HG03558 (cell line): ENCODE measurements at regions not wholly inside any gene's neighbourhood (a gene's known extent, or its start where the extent isn't known, plus 50 kb on each side); places are given as distances from the start of the nearest gene placed in this dataset.
"Not testable (repeated sequence)": the region's sequence is repeated elsewhere in the genome, so short reads cannot be mapped to it uniquely, and the experiment has no call there.

Experiments used
- ATAC-seq: cut with Tn5 transposase; IDR thresholded peaks from one replicate; pipeline ENCODE4 v1.9.1; 2021; ENCODE audit warnings: moderate number of reproducible peaks; ENCODE audit not compliant: unreplicated experiment; ENCODE audit errors: extremely low read depth

DNA sequence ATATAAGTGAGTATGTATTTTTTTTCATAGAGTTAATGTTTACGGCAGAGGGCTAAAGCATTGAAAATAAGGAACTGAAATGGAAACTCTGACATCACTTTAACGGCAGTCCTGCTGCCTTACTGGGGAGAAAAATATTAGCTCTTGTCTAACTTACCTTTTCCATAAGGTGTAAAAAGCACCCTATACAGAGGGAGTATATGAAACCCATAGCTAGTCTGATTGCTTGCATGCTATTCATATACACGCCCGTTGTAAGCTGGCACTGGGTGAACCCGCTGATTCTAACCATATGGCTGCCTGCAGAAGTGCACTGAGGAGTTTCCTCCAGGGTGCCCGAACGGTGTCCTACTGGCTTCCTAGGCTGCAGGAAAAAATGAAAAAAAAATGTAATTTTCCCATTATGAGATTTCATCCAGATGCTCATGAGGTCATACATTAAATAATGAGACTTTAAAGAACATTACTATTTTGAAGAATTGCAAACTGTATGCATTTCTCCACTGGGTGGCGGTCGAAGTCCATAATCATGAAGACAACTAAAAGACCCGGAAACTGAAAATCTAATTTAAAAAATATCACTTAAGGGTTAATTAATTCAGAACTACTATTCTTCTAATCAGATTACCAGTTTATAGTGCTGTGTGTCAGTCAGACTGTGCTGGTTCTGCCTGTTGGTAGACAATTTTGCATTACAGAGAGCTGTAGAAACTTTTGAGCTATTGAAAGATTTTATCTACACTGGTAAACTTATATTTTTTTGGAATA, 144.7 kb downstream of the ALX1 start:
- ATAC-seq = peak; percentile 85

DNA sequence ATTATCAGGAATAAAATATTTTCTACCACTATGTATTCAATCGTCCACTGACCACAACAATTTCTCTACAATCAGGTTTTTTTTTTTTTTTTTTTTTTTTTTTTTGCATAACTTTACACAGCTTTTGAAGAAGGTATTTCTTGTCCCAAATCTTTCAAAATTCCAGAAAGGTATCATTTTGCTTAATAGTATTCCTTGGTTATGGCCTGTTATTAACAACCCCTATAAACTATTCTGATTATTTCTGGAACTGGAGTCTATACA, 145.3 kb downstream of the ALX1 start:
- ATAC-seq = no peak

GRCh38 chr12:85425926-85426325, 145.9 kb downstream of the ALX1 start:
- ATAC-seq = no peak

- ATAC-seq = not testable (repeated sequence)
Observed at GRCh38 chr12:85433148-85433547, 153.1 kb downstream of the ALX1 start.

- ATAC-seq = no peak
Observed at GRCh38 chr12:85440271-85440670, 160.3 kb downstream of the ALX1 start.

GRCh38 chr12:85441025-85441424, 161.0 kb downstream of the ALX1 start:
- ATAC-seq = no peak

DNA sequence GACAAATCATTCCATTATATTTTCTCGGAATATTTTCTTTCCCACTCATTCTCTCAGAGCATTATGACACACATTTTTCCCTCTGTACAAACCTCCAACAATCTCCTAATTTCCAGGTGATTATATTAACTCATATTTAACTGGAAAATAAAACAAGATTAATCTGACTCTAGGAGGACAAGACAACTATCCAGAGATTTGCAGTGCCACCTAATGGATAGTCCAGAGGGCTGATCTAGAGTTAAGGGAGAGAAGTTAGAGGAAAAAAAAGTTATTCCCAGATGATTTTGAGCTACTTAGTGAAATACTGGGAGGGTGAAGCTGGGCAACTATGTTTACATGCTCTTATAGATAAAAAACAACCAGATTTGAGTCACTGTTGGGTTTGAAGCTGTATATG, 161.7 kb downstream of the ALX1 start:
- no peak for ATAC-seq

DNA sequence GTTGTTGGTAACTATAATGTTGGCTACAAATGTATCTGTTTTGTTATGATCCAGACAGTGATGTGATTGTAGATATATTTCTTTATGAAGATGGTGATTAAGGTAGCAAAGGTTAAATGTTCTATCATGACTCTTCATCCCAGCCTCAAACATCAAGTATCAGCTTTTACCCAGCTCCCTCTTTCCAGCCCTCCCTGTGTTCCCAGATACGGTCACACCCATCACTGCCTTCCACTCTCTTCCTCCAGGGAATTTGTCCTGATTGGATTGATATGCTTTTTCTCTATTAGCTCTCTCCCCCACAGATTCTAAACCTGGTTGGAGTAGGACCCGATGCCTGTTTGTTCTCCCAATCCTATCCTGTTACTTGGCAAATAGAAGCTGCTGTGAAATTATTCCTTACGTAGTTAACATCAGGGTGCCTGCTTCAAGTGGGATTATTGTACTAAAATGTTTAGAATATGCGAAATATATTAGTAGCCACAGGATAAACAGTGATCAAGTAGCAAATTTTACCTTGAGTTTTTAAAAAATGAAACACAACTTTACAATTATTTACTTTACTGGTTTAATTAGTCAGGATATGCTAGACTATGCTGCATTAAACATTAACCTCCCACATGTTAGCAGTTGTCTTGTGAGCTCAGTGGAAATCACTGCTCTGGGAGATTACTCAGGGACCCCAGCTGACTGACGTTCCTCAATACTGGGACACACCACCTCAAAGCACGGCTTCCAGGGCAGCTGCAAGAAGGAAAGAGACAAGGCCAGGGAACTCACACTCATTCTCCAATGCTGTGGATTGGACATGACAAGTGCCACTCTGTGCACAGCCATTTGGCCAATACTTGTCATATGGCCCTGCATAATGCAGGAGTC, 165.3 kb downstream of the ALX1 start:
- ATAC-seq = no peak

- ATAC-seq = no peak
Observed at GRCh38 chr12:85448031-85448430, 168.0 kb downstream of the ALX1 start.

- no peak for ATAC-seq
Observed at GRCh38 chr12:85448548-85449139, 168.6 kb downstream of the ALX1 start.

- ATAC-seq = no peak
Observed at GRCh38 chr12:85457016-85457415, 177.0 kb downstream of the ALX1 start.

GRCh38 chr12:85461127-85461526, 181.1 kb downstream of the ALX1 start:
- no peak for ATAC-seq

- no peak for ATAC-seq
Observed at GRCh38 chr12:85462888-85463287, 182.9 kb downstream of the ALX1 start.

GRCh38 chr12:85466890-85467289, 186.9 kb downstream of the ALX1 start:
- ATAC-seq = no peak

DNA sequence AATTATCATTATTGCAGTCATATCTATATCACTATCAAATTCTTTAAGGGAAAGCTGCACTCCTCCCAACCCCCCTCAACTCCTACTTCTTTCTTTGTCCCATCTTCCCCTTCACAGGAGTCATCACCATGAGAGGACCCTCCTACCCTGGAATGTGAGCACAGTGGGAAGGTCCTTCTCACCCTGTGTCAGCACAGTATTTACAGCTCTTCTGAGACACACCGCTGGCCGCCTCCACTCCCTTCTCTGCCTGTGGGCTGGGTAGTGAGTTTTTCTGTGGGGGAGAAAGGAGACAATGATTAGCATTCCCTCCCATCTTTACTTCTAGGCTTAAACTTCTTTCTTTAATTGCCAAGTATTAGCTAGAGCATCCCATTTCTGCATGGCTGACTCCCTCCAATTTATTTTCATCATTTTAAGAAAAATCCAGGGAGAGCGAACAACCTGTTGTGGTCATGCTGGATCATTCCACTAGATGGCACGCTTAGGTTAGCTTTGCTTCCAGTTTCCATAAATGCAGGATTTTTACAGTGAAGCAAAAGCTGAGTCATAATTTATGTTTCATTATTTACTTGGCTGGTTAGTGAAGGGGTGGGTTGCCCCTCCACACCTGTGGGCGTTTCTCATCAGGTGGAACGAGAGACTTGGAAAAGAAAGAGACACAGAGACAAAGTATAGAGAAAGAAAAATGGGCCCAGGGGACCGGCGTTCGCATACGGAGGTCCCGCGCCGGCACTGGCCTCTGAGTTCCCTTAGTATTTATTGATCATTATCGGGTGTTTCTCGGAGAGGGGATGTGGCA, 188.5 kb downstream of the ALX1 start:
- peak; percentile 90 for ATAC-seq

- not testable (repeated sequence) for ATAC-seq
Observed at GRCh38 chr12:85469158-85470086, 189.4 kb downstream of the ALX1 start.

GRCh38 chr12:85475277-85475676, 195.3 kb downstream of the ALX1 start:
- ATAC-seq = not testable (repeated sequence)

DNA sequence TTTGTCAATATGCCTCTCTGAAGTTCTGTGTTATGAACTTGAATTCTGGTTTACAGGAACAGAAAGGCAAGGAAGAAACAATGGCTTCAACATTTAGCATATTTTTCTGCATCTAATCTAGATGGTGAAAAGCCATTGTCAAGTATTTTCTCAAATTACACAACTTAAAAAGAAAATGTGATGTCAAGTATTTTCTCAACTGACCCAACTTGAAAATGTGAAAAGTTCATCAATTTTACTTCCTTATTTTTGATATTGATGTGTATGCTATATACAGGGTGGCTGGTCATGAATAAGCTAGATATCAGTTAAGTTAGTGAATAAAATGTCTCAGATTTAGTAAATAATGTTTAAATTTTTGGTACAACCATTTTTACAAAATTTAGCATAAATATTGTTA, 196.7 kb downstream of the ALX1 start:
- ATAC-seq = no peak

DNA sequence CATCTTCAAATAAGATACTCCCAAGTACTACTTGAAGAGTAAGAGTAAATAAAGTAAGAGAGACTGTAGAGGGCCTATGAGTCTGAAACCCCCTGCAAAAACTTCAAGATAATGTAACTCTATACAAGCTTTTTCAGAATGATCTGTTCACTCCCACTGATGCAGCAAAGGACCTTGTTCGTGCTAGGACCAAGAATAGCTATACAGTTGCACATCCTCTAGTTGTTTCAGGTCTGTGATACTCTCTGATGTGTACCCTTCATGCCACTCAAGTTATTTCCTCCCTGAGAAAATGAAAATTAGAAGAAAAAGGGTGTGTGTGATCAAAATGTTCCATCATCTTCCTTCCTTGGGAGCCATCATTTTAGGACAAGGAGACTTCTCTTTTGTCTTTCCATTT, 204.4 kb downstream of the ALX1 start:
- ATAC-seq = no peak
